ENCODE measurements at regions not wholly inside any gene's neighbourhood (a gene's known extent, or its start where the extent isn't known, plus 50 kb on each side); places are given as distances from the start of the nearest gene placed in this dataset.
"Not testable (repeated sequence)": the region's sequence is repeated elsewhere in the genome, so short reads cannot be mapped to it uniquely, and the experiment has no call there.

- no peak for DNase-seq (ENCODE audit: low spot score in 2 of 2)
- Histone ChIP-seq H3K4me1 (no peaks in the 10 kb centered on the region), H3K9me3 (peaks cover 0 to 19% (median 0%) of the 10 kb centered on the region in 4 donors), H3K36me3 (no peaks in the 10 kb centered on the region), H3K27ac (no peak overlapping the region), H3K27me3 (no peaks in the 10 kb centered on the region), H3K4me3 (no peak overlapping the region)
- 48 to 51% methylated on average over 27 of the region's 27 CpGs for WGBS, 2 donors
- no peak for TF ChIP-seq EP300 (IDR thresholded peaks at IDR 0.05)
- TF ChIP-seq CTCF (IDR thresholded peaks at IDR 0.05) = no peak
- TF ChIP-seq POLR2A (IDR thresholded peaks at IDR 0.05) = no peak
Measured at GRCh38 chr5:2537378-2538145, 213.9 kb downstream of the IRX2 start.

GRCh38 chr5:2536632-2537377 is 214.7 kb downstream of the IRX2 start:
- DNase-seq (ENCODE audit: low spot score in 2 of 2) = no peak
- no peak overlapping the region for H3K27ac ChIP-seq
- no peak overlapping the region for H3K4me3 ChIP-seq
- peaks cover 0 to 20% (median 0%) of the 10 kb centered on the region in 4 donors for H3K9me3 ChIP-seq
- TF ChIP-seq POLR2A (IDR thresholded peaks at IDR 0.05) = no peak
- TF ChIP-seq CTCF (IDR thresholded peaks at IDR 0.05) = no peak
- TF ChIP-seq EP300 (IDR thresholded peaks at IDR 0.05) = no peak
- no peaks in the 10 kb centered on the region for H3K27me3 ChIP-seq
- no peaks in the 10 kb centered on the region for H3K36me3 ChIP-seq
- H3K4me1 ChIP-seq = no peaks in the 10 kb centered on the region
- 64 to 73% methylated on average over 19 of the region's 19 CpGs for WGBS, 2 donors

DNA sequence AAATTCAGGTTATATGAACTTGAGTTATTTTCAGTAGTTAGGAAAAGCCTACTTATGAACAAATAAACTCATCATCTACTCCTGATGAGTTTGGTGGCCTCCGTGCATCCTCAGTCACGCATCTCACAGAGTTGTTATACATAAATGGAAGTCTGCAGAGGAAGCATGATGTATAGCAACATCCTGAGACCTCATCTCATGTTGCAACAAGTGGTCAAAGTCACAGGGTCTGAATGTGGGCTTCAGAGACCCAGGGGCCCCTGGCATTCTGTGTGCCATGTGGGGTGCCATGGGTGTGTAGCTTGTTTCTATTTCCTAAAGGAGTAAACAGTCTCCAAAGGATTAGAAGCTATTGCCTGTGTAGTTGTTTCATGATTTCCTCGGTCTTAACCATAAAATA is 216.5 kb downstream of the IRX2 start:
- TF ChIP-seq POLR2A (IDR thresholded peaks at IDR 0.05) (no peak), EP300 (IDR thresholded peaks at IDR 0.05) (no peak), CTCF (IDR thresholded peaks at IDR 0.05) (no peak)
- 80 to 83% methylated on average over 3 of the region's 3 CpGs for WGBS, 2 donors
- no peaks in the 10 kb centered on the region for H3K4me1 ChIP-seq
- H3K4me3 ChIP-seq = no peak overlapping the region
- no peaks in the 10 kb centered on the region for H3K27me3 ChIP-seq
- H3K36me3 ChIP-seq = no peaks in the 10 kb centered on the region
- DNase-seq (ENCODE audit: low spot score in 2 of 2) = no peak
- H3K9me3 ChIP-seq = peaks cover 0 to 20% (median 0%) of the 10 kb centered on the region in 4 donors
- no peak overlapping the region for H3K27ac ChIP-seq

GRCh38 chr5:2534251-2534650 is 217.2 kb downstream of the IRX2 start:
- no peaks in the 10 kb centered on the region for H3K4me1 ChIP-seq
- no peaks in the 10 kb centered on the region for H3K36me3 ChIP-seq
- no peaks in the 10 kb centered on the region for H3K27me3 ChIP-seq
- no peak overlapping the region for H3K4me3 ChIP-seq
- peaks cover 0 to 26% (median 0%) of the 10 kb centered on the region in 4 donors for H3K9me3 ChIP-seq
- no peak for DNase-seq (ENCODE audit: low spot score in 2 of 2)
- WGBS, 2 donors = 67 to 70% methylated on average over 3 of the region's 3 CpGs
- TF ChIP-seq POLR2A (IDR thresholded peaks at IDR 0.05) (no peak), CTCF (IDR thresholded peaks at IDR 0.05) (no peak), EP300 (IDR thresholded peaks at IDR 0.05) (no peak)
- no peak overlapping the region for H3K27ac ChIP-seq

DNA sequence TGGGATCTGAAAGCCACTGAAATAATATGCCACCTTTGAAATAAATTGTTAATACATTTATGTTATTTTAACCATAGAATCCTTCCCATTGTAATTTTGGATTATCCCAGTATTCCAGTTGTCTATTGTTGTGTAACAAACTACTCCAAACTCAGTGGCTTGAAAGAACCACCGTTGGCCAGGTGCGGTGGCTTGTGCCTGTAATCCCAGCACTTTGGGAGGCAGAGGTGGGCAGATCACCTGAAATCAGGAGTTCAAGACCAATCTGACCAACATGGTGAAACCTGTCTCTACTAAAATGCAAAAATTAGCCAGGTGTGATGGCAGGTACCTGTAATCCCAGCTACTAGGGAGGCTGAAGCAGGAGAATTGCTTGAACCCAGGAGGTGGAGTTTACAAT is 217.6 kb downstream of the IRX2 start:
- H3K27me3 ChIP-seq; H3K36me3 ChIP-seq; H3K4me1 ChIP-seq; DNase-seq (ENCODE audit: low spot score in 2 of 2); H3K4me3 ChIP-seq; H3K27ac ChIP-seq: not testable (repeated sequence)
- WGBS, 2 donors = 50 to 76% methylated on average over 2 of the region's 2 CpGs
- peaks cover 0 to 24% (median 0%) of the 10 kb centered on the region in 4 donors for H3K9me3 ChIP-seq
